Lower leg skin (tissue), 4 donors: ENCODE measurements at regions not wholly inside any gene's neighbourhood (a gene's known extent, or its start where the extent isn't known, plus 50 kb on each side); places are given as distances from the start of the nearest gene placed in this dataset.
A peak's percentile ranks its signal among the peaks of the same experiment; 100 is the strongest.

ENCODE experiments used
- DNase-seq, 2 donors: peaks; one replicate each; pipeline ENCODE4 v3.0.0-alpha.2; 2019; ENCODE audit warnings: low spot score in 2 of 2
- H3K4me3 ChIP-seq: fragments of 200-600 bp; sonication (generic); 2 replicates; pipeline ENCODE4 v1.5.1; 2017; ENCODE audit warnings: mild to moderate bottlenecking, low read depth; ENCODE audit not compliant: poor library complexity, severe bottlenecking
- POLR2A ChIP-seq, 2 donors: fragments of 450-650 bp; IDR thresholded peaks; one replicate each; pipeline ENCODE4 v1.6.1; 2016 to 2017; ENCODE audit warnings: antibody characterized with exemption in 2 of 2, mild to moderate bottlenecking in 1 of 2, moderate library complexity in 1 of 2
- WGBS, 2 donors: methylation state at CpG; one replicate each; pipeline ENCODE4 v1.1.5; 2018; 5-methylcytosine and 5-hydroxymethylcytosine counted together
- intact Hi-C: fragments of 100-400 bp; cut with DNase I; formaldehyde crosslinking; loops from one replicate; pipeline ENCODE4 v1.15.0; 2023; ENCODE audit warnings: low total_unique reads
- TF ChIP-seq, protein P1 (sequence below), 3 donors: fragments of 450-650 bp; IDR thresholded peaks; one replicate each; pipeline ENCODE4 v1.5.1; 2016; ENCODE audit warnings: antibody characterized with exemption in 3 of 3, mild to moderate bottlenecking in 3 of 3, moderate library complexity in 2 of 3

DNA sequence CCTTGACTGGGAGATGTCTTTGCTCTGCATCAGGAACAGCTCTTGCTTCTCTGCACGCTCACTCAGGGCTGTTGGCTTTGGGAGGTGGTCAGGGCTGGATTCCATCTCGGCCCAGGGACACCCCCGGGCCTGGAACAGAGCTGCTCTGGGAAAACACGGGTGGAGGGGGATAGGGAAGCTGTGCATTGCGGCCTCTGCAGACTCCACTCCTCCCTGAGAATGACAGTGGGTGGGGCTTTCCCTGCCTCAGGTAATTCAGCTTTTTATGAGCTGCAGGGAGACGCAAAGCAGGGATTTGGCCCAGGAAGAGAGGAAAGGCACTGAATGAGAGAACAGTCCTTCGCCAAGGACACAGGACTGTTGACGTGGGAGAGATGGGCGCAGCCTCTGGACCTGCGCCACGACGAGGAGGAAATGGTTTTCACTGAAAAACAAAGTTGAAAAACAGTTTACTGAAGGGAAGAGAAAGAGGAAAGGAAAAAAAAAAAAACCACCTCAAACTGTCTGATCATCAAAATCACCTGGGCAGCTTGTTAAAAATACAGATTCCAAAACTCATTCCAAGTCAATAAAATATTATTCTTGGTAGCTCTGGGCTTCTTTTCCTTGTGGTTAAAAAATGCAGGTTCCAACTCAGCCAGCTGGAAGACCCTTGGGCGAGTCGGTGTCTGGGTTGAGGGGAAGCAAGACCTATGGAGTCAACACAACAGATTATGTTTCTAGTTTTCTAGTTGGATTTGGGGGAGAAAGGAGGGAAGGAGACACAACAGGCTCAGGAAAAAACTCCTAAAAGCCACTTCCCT lies 194.0 kb downstream of the ZFP36L2 start:
- intact Hi-C loops: no loop called here
- H3K4me3 ChIP-seq: no peak overlapping the region
- TF ChIP-seq POLR2A (IDR thresholded peaks at IDR 0.05): no peak
- TF ChIP-seq, protein P1, sequence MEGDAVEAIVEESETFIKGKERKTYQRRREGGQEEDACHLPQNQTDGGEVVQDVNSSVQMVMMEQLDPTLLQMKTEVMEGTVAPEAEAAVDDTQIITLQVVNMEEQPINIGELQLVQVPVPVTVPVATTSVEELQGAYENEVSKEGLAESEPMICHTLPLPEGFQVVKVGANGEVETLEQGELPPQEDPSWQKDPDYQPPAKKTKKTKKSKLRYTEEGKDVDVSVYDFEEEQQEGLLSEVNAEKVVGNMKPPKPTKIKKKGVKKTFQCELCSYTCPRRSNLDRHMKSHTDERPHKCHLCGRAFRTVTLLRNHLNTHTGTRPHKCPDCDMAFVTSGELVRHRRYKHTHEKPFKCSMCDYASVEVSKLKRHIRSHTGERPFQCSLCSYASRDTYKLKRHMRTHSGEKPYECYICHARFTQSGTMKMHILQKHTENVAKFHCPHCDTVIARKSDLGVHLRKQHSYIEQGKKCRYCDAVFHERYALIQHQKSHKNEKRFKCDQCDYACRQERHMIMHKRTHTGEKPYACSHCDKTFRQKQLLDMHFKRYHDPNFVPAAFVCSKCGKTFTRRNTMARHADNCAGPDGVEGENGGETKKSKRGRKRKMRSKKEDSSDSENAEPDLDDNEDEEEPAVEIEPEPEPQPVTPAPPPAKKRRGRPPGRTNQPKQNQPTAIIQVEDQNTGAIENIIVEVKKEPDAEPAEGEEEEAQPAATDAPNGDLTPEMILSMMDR (IDR thresholded peaks at IDR 0.05): no peak
- DNase-seq: peak; percentile 66 to 90
- 11 to 25% methylated on average over 14 of the region's 14 CpGs for WGBS, 2 donors

DNA sequence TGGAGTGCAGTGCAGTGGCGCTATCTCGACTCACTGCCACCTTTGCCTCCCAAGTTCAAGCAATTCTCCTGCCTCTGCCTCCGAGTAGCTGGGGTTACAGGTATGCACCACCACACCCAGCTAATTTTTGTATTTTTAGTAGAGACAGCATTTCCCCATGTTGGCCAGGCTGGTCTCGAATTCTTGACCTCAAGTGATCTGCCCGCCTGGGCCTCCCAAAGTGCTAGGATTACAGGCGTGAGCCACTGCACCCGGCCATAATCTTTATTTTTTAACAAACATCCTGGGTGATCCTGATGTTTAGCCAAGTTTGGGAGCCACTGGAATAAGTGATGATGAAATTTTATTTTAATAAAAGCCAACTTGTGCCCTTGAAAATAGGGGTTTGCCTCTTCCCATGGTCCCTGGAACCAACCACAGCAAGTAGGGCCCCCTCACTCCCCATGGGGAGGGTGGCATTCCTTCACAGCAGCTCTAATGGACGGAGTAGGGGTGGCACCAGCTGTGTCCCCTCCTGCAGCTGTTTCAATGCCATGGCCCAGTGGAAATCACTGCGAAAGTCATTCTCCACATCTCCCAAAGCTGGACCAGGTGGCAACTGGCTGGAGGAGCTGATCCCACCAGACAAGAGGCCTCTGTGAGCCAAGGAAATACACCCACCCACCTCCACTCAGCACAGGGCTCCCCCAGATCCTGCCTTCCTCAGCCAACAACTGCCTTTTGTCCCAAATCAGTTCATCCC lies 194.8 kb downstream of the ZFP36L2 start:
- peak in 1 of 2 donors; percentile 65 for DNase-seq
- 67 to 77% methylated on average over 9 of the region's 9 CpGs for WGBS, 2 donors
- intact Hi-C loops: no loop called here
- no peak for TF ChIP-seq POLR2A (IDR thresholded peaks at IDR 0.05)
- TF ChIP-seq, protein P1 (IDR thresholded peaks at IDR 0.05): no peak
- H3K4me3 ChIP-seq: no peak overlapping the region

DNA sequence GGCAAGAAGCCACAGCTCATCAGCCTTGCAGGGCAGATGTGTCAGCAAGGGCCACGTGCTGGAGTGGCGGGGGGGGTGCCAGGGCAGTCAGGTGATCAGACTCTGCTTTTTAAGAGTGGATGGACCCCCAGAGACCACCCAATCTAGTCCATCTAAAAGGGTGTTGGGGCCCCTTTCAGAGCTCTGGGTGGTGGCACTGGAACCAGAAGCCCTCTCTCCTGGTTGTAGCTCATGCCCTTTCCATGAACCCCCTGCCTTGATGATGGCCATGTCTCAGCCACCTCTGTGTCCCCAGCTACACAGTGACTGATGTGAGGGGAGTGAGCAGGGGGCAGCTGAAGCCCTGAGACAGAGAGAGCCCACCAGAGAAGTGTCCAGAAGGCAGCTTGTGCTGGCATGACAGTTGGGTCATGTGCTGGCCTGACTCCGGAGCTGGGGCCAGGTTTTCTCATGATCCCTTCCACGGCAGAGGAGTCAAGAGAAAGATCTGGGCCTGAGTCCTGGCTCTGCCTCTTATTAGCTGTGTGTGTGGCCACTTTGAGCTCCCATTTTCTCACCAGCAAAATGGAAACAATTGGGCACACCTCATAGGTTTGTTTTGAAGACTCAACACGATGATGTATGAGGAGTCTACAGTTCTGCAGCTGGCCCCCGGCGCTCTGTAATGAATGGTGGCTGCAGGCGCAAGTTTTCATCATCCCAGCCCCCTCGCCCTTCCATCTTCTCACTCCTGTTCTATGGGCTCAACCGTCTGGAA lies 195.7 kb downstream of the ZFP36L2 start:
- H3K4me3 ChIP-seq: no peak overlapping the region
- intact Hi-C loops: no loop called here
- 81 to 82% methylated on average over 9 to 10 of the region's 10 CpGs for WGBS, 2 donors
- TF ChIP-seq POLR2A (IDR thresholded peaks at IDR 0.05): no peak
- TF ChIP-seq, protein P1 (IDR thresholded peaks at IDR 0.05): no peak
- peak in 1 of 2 donors; percentile 82 for DNase-seq

DNA sequence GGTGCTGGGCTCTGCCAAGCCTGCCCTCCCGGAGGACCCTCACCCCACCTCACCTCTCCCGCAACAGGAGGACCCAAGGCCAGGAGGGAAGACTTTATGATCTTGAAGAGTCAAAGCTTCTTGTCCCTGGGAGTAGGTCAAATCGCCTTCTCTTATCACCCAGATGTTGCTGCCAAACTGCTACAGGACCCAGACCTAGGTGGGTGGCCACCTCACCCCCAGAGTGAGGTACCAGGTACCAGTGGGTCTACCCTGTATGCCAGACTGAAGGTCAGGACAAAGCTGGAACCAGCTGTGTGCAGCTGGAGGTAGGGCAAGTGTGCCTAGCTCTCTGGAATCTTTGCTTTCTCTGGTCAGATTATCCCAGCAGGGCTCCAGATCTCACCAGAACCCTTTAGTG lies 197.2 kb downstream of the ZFP36L2 start:
- TF ChIP-seq POLR2A (IDR thresholded peaks at IDR 0.05): no peak
- TF ChIP-seq, protein P1 (IDR thresholded peaks at IDR 0.05): no peak
- peak in 1 of 2 donors; percentile 69 for DNase-seq
- H3K4me3 ChIP-seq: no peak overlapping the region
- intact Hi-C loops: no loop called here
- 84 to 88% methylated on average over 3 of the region's 3 CpGs for WGBS, 2 donors

DNA sequence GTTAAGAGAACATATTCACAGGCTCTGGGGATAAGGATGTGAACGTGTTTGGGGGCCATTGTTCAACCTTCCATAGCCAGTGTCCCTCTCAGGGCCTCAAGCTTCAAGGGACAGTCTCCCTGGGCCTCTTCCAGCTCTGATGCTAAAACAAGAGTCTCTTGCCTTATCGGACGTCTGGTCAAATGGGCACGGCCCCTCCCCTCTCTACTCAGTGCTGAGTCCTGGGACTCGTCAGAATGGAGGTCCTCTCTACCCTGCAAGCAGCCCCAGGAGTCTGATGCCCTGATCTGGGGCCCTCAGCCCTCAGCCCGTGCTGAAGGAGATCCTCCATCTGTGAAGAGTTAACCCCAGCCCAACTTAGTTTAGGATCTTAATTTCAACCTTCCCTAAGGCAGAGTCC lies 198.2 kb downstream of the ZFP36L2 start:
- intact Hi-C loops: no loop called here
- DNase-seq: peak in 1 of 2 donors; percentile 84
- WGBS, 2 donors: 77 to 88% methylated on average over 6 of the region's 6 CpGs
- TF ChIP-seq, protein P1 (IDR thresholded peaks at IDR 0.05): no peak
- TF ChIP-seq POLR2A (IDR thresholded peaks at IDR 0.05): no peak
- no peak overlapping the region for H3K4me3 ChIP-seq
